ENCODE measurements at regions not wholly inside any gene's neighbourhood (a gene's known extent, or its start where the extent isn't known, plus 50 kb on each side); places are given as distances from the start of the nearest gene placed in this dataset.

DNA sequence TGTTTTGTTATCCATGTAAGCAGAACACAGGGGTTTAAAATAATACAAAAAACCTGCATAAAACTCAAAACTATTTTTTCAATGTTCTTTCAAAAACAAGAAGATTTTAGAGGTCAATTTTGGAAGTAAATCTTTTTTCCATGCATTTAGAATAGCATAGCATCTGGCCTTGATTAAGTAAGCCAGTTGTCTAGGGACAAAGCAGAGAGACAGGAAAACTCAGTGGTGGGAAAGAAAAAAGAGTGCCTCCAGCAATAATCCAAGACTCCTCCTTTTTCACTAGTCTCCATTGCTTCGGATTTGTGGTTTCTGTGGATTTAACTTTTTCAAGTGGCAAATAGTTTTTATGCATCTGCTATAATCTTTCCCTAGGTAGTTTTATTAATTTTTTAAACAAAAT is 88.9 kb downstream of the SUCNR1 start:
- TF ChIP-seq, protein P1, sequence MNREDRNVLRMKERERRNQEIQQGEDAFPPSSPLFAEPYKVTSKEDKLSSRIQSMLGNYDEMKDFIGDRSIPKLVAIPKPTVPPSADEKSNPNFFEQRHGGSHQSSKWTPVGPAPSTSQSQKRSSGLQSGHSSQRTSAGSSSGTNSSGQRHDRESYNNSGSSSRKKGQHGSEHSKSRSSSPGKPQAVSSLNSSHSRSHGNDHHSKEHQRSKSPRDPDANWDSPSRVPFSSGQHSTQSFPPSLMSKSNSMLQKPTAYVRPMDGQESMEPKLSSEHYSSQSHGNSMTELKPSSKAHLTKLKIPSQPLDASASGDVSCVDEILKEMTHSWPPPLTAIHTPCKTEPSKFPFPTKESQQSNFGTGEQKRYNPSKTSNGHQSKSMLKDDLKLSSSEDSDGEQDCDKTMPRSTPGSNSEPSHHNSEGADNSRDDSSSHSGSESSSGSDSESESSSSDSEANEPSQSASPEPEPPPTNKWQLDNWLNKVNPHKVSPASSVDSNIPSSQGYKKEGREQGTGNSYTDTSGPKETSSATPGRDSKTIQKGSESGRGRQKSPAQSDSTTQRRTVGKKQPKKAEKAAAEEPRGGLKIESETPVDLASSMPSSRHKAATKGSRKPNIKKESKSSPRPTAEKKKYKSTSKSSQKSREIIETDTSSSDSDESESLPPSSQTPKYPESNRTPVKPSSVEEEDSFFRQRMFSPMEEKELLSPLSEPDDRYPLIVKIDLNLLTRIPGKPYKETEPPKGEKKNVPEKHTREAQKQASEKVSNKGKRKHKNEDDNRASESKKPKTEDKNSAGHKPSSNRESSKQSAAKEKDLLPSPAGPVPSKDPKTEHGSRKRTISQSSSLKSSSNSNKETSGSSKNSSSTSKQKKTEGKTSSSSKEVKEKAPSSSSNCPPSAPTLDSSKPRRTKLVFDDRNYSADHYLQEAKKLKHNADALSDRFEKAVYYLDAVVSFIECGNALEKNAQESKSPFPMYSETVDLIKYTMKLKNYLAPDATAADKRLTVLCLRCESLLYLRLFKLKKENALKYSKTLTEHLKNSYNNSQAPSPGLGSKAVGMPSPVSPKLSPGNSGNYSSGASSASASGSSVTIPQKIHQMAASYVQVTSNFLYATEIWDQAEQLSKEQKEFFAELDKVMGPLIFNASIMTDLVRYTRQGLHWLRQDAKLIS (CRISPR knock-in tag; IDR thresholded peaks at IDR 0.05; ENCODE audit: borderline replicate concordance): no peak
- TF ChIP-seq CREB1 (CRISPR knock-in tag; IDR thresholded peaks at IDR 0.05) (no peak), TEAD4 (CRISPR knock-in tag; IDR thresholded peaks at IDR 0.05) (no peak)
